GM18502 (cell line): ENCODE measurements at regions not wholly inside any gene's neighbourhood (a gene's known extent, or its start where the extent isn't known, plus 50 kb on each side); places are given as distances from the start of the nearest gene placed in this dataset.

ENCODE experiments used
- ATAC-seq: cut with Tn5 transposase; IDR thresholded peaks from one replicate; pipeline ENCODE4 v1.9.1; 2021; ENCODE audit warnings: mild to moderate bottlenecking; ENCODE audit not compliant: unreplicated experiment, poor library complexity

- ATAC-seq = no peak
Observed at GRCh38 chr2:122859260-122859659, 1103.8 kb downstream of the TSN start.

DNA sequence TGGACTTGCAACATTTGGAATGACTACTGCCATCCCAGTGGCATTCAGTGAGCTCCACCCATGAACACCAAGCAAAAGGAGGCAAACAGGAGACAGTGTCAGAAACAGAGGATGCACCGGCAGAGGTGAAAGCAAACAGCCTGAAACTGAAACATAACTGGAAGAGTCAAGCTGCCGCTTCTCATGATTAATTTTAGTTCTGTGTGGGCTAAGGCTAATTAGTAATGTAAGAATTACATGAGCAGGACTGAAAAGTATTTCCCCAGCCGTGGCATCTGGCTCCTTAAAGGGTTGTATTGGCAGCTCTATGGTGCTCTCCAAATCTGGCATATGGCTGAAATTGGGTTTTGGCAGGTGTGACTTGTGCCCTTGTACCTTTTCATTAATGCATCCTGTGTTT lies 1108.1 kb downstream of the TSN start:
- ATAC-seq = no peak

GRCh38 chr2:122864728-122865127 lies 1109.3 kb downstream of the TSN start:
- no peak for ATAC-seq

GRCh38 chr2:122866095-122866494 lies 1110.6 kb downstream of the TSN start:
- ATAC-seq = no peak

- no peak for ATAC-seq
Observed at GRCh38 chr2:122867941-122868340, 1112.5 kb downstream of the TSN start.

DNA sequence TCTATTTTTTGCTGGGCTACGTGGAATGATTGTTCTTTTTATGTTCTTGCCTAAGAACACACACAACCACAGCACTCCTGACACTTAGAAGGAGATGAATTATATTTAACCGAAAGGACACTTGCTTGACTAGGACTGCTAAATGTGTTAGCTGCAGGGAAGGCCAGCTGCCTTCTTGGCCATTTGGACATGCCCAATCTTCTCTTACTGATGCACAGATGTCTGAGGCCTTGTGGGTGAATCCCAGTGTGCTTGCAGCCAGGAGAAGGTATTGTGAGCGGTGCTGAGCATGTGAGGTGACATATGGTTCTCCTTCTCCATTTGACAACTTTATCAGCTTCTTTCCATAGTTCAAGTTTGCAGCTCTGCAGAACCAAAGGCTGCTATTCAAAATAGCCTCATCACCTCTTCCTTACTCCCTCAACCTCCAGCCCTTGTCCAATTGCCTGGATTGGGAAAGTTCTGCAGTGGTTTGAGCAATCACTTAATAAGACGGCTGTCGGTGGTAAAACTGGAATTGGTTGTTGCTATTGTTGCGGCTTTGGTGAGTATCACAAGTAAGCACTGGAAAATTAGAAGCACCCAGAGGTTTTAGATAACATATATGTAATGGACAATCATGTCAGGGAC lies 1113.3 kb downstream of the TSN start:
- no peak for ATAC-seq

DNA sequence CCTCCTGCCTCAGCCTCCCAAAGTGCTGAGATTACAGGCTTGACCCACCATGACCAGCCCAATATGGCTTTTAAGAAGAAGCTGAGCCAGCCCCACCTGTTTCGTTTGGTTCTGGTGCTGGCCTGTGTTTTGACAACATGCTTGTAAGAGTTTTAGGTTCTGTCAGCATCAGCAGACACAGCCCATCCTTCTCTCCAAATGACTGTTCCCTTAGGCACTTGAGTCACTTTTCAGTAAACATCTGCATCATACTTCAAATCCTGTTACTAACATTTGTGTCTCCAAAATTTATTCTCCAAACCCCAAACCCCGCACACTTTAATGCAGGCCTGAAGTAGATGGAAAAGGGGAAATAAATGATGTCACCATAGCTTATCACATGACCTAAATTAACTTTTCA lies 1118.5 kb downstream of the TSN start:
- ATAC-seq = no peak

DNA sequence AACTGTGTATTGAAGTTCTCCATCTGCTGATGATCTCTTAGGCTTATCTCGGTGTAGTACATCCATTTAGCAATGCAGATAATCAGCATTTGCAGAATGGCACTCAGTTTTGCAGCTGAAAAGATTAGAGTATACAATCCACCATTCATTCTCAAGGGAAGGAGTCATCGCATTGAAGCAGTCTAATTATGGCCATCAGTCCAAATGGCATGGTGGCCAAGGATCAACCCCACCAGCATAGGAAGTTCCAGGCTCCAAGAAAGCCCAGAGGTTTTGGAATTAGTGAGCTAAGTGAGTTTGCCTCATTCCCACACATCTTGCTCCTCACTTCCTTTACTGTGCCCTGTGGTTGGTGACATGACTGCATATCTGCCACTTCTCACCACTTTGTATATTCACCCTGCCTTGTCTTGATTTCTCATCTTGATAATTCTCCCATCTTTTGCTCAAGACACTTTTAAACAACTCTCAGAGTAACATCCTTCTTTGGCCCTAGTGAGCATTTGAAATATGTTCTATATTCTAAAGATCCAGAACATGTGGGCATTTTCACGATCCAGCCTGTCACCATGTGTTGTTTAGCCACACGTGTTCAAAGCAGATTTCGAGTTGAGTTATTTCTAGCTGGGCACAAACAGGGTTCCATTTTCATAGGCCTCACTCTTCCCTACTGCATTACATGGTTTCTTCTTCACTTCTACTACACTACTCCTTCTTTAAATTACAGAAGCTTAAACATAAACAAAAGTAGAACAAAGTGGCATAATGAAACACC lies 1119.8 kb downstream of the TSN start:
- ATAC-seq = no peak

- ATAC-seq = no peak
Observed at GRCh38 chr2:122883849-122884248, 1128.4 kb downstream of the TSN start.

DNA sequence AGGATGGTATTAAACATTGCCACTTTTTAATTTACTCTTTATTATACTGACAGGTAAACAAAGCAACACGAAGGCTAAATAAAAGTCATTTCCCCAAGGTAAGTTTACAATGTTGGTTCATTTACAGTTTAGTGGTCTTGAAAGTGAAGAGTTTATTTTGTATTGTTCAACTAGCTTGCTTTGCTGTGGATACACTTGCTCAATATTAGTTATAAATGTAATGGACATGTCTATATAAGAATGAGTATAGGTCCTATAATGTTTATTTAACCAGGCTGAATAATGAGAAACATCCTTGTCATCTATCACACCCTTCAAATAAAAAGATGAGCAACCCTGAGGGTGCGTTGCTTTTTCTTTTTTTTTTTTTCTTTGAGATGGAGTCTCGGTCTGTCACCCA lies 1129.4 kb downstream of the TSN start:
- ATAC-seq = no peak

DNA sequence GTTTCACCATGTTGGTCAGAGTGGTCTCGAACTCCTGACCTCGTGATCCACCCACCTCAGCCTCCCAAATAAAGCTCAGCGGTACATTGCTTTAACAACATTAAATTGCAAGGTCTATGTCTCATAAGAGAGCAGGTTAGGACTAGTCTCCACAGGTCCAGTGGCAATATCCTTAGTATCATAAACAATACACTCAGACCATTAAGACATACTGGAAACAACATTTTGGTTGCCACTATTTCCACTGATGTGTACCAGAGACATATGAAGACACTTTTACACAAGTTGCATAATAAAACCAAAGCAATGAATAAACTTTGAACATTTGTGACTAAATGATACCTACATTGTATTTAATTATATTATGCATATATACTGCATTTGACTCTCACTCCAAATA lies 1130.0 kb downstream of the TSN start:
- no peak for ATAC-seq

- ATAC-seq = no peak
Observed at GRCh38 chr2:122886479-122887145, 1131.2 kb downstream of the TSN start.

DNA sequence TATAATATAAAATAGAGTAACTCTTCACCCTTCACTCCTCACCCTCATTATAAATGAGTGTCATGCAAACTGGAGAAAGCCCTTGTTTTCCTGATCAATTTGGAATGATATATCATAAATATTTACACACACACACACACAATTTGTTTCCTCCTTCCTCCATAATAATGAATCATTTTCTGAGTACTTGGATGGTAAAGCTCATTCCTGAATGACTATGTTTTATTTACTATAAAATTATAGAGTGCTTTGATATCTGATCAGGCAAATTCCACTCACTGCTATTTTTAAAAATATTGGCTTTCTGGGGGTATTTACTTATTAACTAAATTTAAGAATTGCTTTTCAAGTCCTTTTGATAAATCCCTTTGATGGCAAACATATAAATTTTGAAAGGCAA lies 1125.5 kb upstream of the CNTNAP5 start:
- no peak for ATAC-seq

DNA sequence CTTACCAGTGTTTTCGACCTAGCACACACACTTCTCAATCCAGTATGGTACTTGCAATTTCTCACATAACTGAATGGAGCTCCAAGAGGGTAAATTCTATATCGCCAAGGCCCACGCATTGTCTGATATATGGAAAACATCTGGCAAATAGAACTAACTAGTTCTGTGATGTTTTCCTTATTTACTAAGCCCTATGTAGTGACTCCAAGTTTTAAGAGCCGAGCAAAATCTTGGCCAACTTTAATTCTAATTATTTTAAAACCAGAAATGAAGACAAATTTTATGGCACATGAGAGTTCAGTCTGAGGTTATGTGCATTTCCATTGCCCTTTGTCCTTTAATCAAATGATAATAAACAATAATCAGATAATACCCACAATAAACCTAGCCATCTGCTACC lies 1119.7 kb upstream of the CNTNAP5 start:
- ATAC-seq = no peak

- no peak for ATAC-seq
Observed at GRCh38 chr2:122908159-122908558, 1116.9 kb upstream of the CNTNAP5 start.

DNA sequence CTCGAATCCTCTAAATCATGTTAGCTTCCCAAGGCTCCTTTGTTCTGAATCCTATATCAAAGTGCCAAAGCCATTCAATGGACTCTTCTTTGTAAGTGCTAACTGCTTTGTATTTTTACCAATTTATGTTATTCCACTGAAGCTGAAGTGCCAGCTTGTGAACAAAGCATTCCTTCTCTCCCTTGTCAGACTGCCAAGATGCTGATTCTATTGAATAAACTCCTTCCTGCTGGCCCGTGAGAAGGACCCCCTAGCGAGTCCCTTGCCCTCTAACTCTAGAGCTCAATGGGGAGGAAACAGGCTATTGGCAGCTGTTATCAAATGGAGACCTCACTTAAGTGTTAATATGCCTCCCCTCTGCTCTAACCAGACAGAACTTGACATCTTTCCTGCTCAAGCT lies 1097.9 kb upstream of the CNTNAP5 start:
- ATAC-seq = no peak

DNA sequence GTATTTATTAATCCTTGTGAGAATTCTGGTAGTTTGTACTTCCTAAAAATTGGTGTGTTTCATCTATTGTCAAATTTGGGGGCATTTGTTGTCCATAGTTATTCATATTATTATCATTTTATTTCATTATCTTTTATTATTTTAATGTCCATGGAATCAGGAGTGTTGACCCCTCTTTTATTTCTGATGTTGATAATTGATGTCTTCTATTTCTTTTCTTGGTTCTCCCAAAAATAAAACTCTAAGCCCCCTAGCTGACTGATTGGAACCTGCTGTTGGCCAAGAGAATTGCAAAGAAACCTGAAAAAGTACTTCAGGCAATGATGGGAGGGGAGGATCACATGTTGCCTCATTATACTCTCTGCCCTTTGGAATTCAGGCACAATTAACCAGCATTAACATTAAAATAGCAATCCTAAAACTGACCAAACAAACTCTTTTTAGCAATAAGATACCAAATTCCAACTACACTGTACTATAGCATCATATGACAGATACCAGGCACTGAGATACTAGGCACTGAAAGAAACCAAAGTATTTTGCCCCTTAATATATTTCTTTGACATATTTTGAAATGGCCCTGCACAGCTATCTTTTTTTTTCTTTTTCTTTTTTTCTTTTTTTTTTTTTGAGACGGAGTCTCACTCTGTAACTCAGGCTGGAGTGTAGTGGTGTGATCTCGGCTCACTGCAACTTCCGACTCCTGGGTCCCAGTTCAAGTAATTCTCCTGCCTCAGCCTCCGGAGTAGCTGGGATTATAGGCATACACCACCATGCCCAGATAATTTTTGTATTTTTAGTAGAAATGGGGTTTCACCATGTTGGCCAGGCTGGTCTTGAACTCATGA lies 1097.2 kb upstream of the CNTNAP5 start:
- no peak for ATAC-seq

GRCh38 chr2:122929347-122929746 lies 1095.7 kb upstream of the CNTNAP5 start:
- no peak for ATAC-seq

DNA sequence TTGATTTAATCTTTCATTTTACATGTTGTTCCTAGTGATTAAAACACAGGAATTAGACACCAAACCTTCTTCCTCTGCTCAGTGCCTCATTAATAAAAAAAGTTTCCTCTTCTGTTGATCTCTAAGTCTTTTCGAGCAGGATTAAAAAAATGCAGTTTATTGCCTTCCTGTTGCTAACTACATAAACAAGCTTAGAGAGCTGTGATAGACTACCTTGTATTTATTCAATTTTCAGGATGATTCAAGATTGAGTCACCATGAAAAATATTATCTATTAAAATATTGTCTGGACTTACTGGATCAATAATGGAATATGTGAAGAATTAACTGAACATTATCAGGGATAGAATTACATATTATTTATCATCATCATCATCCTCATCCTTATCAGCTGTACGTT lies 1089.6 kb upstream of the CNTNAP5 start:
- ATAC-seq = no peak

DNA sequence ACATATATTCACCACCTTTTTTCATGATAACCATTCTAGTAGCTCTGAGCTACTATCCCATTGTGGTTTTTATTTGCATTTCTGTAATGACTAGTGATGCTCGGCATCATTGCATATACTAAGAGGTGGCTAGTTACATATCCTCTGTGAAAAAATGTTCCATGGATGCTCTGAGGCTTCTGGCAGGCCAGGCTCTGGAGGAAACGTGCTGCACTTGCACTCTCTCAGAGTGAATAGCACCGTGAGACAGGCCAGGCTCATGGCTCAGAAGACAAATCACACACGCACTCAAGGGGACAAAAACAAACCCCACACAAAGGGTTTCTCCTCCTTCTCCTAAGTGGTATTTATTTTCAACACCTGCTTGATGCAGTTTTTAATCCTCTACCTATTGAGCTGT lies 1085.3 kb upstream of the CNTNAP5 start:
- no peak for ATAC-seq

GRCh38 chr2:122949523-122949922 lies 1075.6 kb upstream of the CNTNAP5 start:
- ATAC-seq = no peak
